Loucy (cell line): ENCODE measurements at regions not wholly inside any gene's neighbourhood (a gene's known extent, or its start where the extent isn't known, plus 50 kb on each side); places are given as distances from the start of the nearest gene placed in this dataset.

ENCODE experiments used
- H2AFZ ChIP-seq: fragments of 200-600 bp; sonication (generic); 2 replicates; pipeline ENCODE4 v1.6.0; 2016; ENCODE audit warnings: antibody characterized with exemption, mild to moderate bottlenecking, low read length, moderate library complexity
- H3F3A ChIP-seq: fragments of 200-600 bp; 2 replicates; pipeline ENCODE4 v1.6.0; 2016; ENCODE audit warnings: antibody characterized with exemption, low read depth, mild to moderate bottlenecking
- H3K27me3 ChIP-seq: fragments of 200-600 bp; sonication (generic); 2 replicates; pipeline ENCODE4 v1.6.1; 2014; ENCODE audit warnings: low read length, mild to moderate bottlenecking; ENCODE audit not compliant: insufficient read depth, poor library complexity, severe bottlenecking
- H3K36me3 ChIP-seq: fragments of 200-600 bp; sonication (generic); 2 replicates; pipeline ENCODE4 v1.6.1; 2016; ENCODE audit warnings: low read length; ENCODE audit not compliant: insufficient read depth
- H3K4me1 ChIP-seq: fragments of 200-600 bp; sonication (generic); 2 replicates; pipeline ENCODE4 v1.5.1; 2014; ENCODE audit warnings: low read length, mild to moderate bottlenecking; ENCODE audit not compliant: insufficient read depth, poor library complexity, severe bottlenecking
- H3K4me2 ChIP-seq: fragments of 200-600 bp; sonication (generic); 2 replicates; pipeline ENCODE4 v1.6.0; 2014; ENCODE audit warnings: antibody characterized with exemption, low read length, low read depth, mild to moderate bottlenecking; ENCODE audit not compliant: poor library complexity, severe bottlenecking
- H3K4me3 ChIP-seq: fragments of 200-600 bp; sonication (generic); 2 replicates; pipeline ENCODE4 v1.5.1; 2014; ENCODE audit warnings: low read length, mild to moderate bottlenecking, mixed read lengths; ENCODE audit not compliant: poor library complexity, severe bottlenecking
- H3K79me2 ChIP-seq: fragments of 200-600 bp; sonication (generic); 2 replicates; pipeline ENCODE4 v1.6.1; 2014; ENCODE audit warnings: low read length; ENCODE audit not compliant: insufficient read depth
- H3K9ac ChIP-seq: fragments of 200-600 bp; sonication (generic); 2 replicates; pipeline ENCODE4 v1.6.0; 2014; ENCODE audit warnings: mild to moderate bottlenecking, low read depth, low read length, moderate library complexity; ENCODE audit not compliant: poor library complexity, severe bottlenecking
- H3K9me2 ChIP-seq: fragments of 200-600 bp; sonication (generic); replicated peaks from 2 replicates; pipeline ENCODE4 v1.6.1; 2016; ENCODE audit warnings: low read depth, low read length, mixed read lengths
- H3K9me3 ChIP-seq: fragments of 200-600 bp; sonication (generic); 2 replicates; pipeline ENCODE4 v1.6.1; 2014; ENCODE audit warnings: mild to moderate bottlenecking, antibody characterized with exemption, low read length, low read depth; ENCODE audit not compliant: insufficient read depth
- H4K20me1 ChIP-seq: fragments of 200-600 bp; sonication (generic); 2 replicates; pipeline ENCODE4 v1.6.0; 2014; ENCODE audit warnings: antibody characterized with exemption, low read length, mild to moderate bottlenecking; ENCODE audit not compliant: insufficient read depth, poor library complexity, severe bottlenecking
- EZH2phosphoT487 ChIP-seq: fragments of 200-600 bp; IDR thresholded peaks from 2 replicates; pipeline ENCODE4 v1.6.1; 2018; ENCODE audit warnings: antibody characterized with exemption, mild to moderate bottlenecking, moderate library complexity, borderline replicate concordance
- TF ChIP-seq, protein P1 (sequence below): fragments of 200-600 bp; sonication (generic); conservative IDR thresholded peaks from 2 replicates; pipeline ENCODE4 v1.5.1; 2014; ENCODE audit warnings: mild to moderate bottlenecking, antibody characterized with exemption, low read length

- Histone ChIP-seq H2AFZ (no peak overlapping the region), H3K79me2 (no peaks in the 10 kb centered on the region), H4K20me1 (no peaks in the 10 kb centered on the region), H3K9me2 (no peaks in the 10 kb centered on the region), H3K4me3 (no peak overlapping the region), H3K4me1 (no peaks in the 10 kb centered on the region), H3F3A (no peaks in the 10 kb centered on the region), H3K9me3 (no peaks in the 10 kb centered on the region), H3K4me2 (no peak overlapping the region), H3K9ac (no peak overlapping the region), H3K36me3 (no peaks in the 10 kb centered on the region), H3K27me3 (no peaks in the 10 kb centered on the region)
- TF ChIP-seq EZH2phosphoT487, result no peak
- TF ChIP-seq, protein P1, sequence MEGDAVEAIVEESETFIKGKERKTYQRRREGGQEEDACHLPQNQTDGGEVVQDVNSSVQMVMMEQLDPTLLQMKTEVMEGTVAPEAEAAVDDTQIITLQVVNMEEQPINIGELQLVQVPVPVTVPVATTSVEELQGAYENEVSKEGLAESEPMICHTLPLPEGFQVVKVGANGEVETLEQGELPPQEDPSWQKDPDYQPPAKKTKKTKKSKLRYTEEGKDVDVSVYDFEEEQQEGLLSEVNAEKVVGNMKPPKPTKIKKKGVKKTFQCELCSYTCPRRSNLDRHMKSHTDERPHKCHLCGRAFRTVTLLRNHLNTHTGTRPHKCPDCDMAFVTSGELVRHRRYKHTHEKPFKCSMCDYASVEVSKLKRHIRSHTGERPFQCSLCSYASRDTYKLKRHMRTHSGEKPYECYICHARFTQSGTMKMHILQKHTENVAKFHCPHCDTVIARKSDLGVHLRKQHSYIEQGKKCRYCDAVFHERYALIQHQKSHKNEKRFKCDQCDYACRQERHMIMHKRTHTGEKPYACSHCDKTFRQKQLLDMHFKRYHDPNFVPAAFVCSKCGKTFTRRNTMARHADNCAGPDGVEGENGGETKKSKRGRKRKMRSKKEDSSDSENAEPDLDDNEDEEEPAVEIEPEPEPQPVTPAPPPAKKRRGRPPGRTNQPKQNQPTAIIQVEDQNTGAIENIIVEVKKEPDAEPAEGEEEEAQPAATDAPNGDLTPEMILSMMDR, result no peak
These were observed 714.9 kb downstream of the ADGRL2 start for GRCh38 chr1:82515650-82516049.

GRCh38 chr1:82511441-82511840 is 710.7 kb downstream of the ADGRL2 start:
- Histone ChIP-seq H3K9ac (no peak overlapping the region), H3K9me2 (no peaks in the 10 kb centered on the region), H4K20me1 (no peaks in the 10 kb centered on the region)

GRCh38 chr1:82510431-82510830 is 709.7 kb downstream of the ADGRL2 start:
- TF ChIP-seq, protein P1, result no peak
- no peak for TF ChIP-seq EZH2phosphoT487

More at GRCh38 chr1:82511441-82511840, 710.7 kb downstream of the ADGRL2 start:
- no peaks in the 10 kb centered on the region for H3K4me1 ChIP-seq
- no peak overlapping the region for H3K4me2 ChIP-seq
- H3K36me3 ChIP-seq, result no peaks in the 10 kb centered on the region
- H3K27me3 ChIP-seq, result no peaks in the 10 kb centered on the region
- no peaks in the 10 kb centered on the region for H3K9me3 ChIP-seq
- no peaks in the 10 kb centered on the region for H3K79me2 ChIP-seq
- TF ChIP-seq EZH2phosphoT487, result no peak
- no peak overlapping the region for H3K4me3 ChIP-seq
- H3F3A ChIP-seq, result no peaks in the 10 kb centered on the region
- no peak overlapping the region for H2AFZ ChIP-seq

GRCh38 chr1:82507011-82507410 is 706.3 kb downstream of the ADGRL2 start:
- no peaks in the 10 kb centered on the region for H3K9me2 ChIP-seq
- no peaks in the 10 kb centered on the region for H3K79me2 ChIP-seq
- no peaks in the 10 kb centered on the region for H4K20me1 ChIP-seq
- H3K36me3 ChIP-seq, result no peaks in the 10 kb centered on the region
- H3F3A ChIP-seq, result no peaks in the 10 kb centered on the region
- no peaks in the 10 kb centered on the region for H3K4me1 ChIP-seq
- H3K9ac ChIP-seq, result no peak overlapping the region
- no peak overlapping the region for H3K4me2 ChIP-seq
- H3K27me3 ChIP-seq, result no peaks in the 10 kb centered on the region
- H3K4me3 ChIP-seq, result no peak overlapping the region
- no peak for TF ChIP-seq EZH2phosphoT487
- TF ChIP-seq, protein P1, result no peak
- H2AFZ ChIP-seq, result no peak overlapping the region
- no peaks in the 10 kb centered on the region for H3K9me3 ChIP-seq

More at GRCh38 chr1:82510431-82510830, 709.7 kb downstream of the ADGRL2 start:
- no peaks in the 10 kb centered on the region for H3K27me3 ChIP-seq
- H4K20me1 ChIP-seq, result no peaks in the 10 kb centered on the region
- H3K9ac ChIP-seq, result no peak overlapping the region
- no peak overlapping the region for H2AFZ ChIP-seq
- H3K9me3 ChIP-seq, result no peaks in the 10 kb centered on the region
- H3K36me3 ChIP-seq, result no peaks in the 10 kb centered on the region
- no peak overlapping the region for H3K4me2 ChIP-seq
- no peaks in the 10 kb centered on the region for H3F3A ChIP-seq
- no peaks in the 10 kb centered on the region for H3K9me2 ChIP-seq
- no peaks in the 10 kb centered on the region for H3K4me1 ChIP-seq
- no peaks in the 10 kb centered on the region for H3K79me2 ChIP-seq
- H3K4me3 ChIP-seq, result no peak overlapping the region
